Erythroblast (primary cell): ENCODE measurements at regions not wholly inside any gene's neighbourhood (a gene's known extent, or its start where the extent isn't known, plus 50 kb on each side); places are given as distances from the start of the nearest gene placed in this dataset.
"Not testable (repeated sequence)": the region's sequence is repeated elsewhere in the genome, so short reads cannot be mapped to it uniquely, and the experiment has no call there.

Experiments used
- DNase-seq, 2 experiments: peaks; one replicate each; lab custom pipeline; 2025; lab: John Stamatoyannopoulos, UW
- GATA1 ChIP-seq: IDR thresholded peaks from 2 replicates; pipeline ENCODE4 v1.6.1; 2011; ENCODE audit warnings: low read depth, mild to moderate bottlenecking, control low read depth, low read length, moderate library complexity
- POLR2A ChIP-seq: IDR thresholded peaks from 2 replicates; pipeline ENCODE4 v1.6.1; 2011; ENCODE audit warnings: mild to moderate bottlenecking, low read length

- no peak for TF ChIP-seq POLR2A
- TF ChIP-seq GATA1, result no peak
Observed at GRCh38 chr7:53087274-53087673, 51.8 kb downstream of the POM121L12 start.

GRCh38 chr7:53094191-53094590 lies 58.8 kb downstream of the POM121L12 start:
- TF ChIP-seq GATA1 (no peak), POLR2A (no peak)
- no peak for DNase-seq

More at GRCh38 chr7:53087274-53087673, 51.8 kb downstream of the POM121L12 start:
- DNase-seq, result no peak

GRCh38 chr7:53094827-53095226 lies 59.4 kb downstream of the POM121L12 start:
- DNase-seq, result no peak
- TF ChIP-seq POLR2A (no peak), GATA1 (no peak)

DNA sequence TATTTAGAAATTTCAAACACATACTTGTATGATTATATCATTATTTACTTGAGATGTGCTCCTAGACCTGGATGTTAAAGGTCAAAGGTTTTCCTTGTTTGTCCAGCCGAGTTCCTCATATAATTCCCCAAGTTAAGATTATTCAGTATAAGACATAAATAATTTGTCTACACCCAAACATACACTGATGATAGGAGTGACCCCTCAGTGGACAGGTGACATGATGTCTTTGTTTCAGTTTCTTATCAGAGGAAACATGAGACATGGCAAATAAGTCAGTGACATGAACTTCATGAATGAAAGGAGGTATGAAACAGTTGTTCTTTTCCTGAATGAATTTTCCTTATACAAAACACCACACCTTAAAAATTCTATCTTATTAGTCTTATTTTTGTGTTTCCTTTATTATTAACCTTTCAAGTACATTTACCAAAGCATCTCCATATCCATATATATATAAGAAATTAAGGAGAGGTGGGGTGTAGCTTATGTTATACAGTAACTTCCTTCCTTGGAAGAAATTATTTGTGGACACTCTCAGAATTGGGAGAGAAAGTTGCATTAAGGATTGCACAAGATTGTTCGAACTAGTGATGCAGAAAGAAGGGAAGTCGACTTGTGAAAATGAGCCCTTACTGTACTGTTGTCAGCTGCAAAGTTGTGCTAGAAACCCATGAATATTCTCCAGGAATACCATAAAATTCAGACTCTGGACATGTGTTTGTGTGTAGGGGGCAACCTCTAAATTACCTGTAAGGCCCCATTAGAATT lies 60.5 kb downstream of the POM121L12 start:
- TF ChIP-seq POLR2A (no peak), GATA1 (no peak)
- DNase-seq, result no peak

DNA sequence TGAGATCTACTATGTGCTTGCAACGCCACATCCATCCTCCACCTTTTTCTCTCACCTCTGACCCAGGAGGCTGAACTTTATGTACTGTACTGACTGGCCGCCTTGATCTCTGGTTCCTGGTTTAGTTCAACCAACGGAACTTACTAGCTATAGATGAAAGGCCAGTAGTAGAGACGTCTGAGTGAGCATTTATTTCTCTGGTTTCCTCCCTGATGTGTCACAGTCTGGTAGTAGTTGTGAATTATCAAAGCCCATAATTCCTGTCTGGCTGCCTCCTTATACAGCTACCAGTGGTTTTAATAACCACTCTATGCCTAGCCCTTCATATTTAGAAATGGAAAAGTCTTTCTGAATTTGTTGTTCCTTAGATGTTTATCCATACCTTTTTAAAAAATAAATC lies 64.7 kb downstream of the POM121L12 start:
- DNase-seq, result no peak
- TF ChIP-seq GATA1 (no peak), POLR2A (no peak)

- TF ChIP-seq GATA1 (no peak), POLR2A (no peak)
- DNase-seq, result no peak
Observed at GRCh38 chr7:53101026-53101425, 65.6 kb downstream of the POM121L12 start.

GRCh38 chr7:53110425-53110824 lies 75.0 kb downstream of the POM121L12 start:
- TF ChIP-seq GATA1 (no peak), POLR2A (no peak)
- DNase-seq, result no peak

- no peak for TF ChIP-seq POLR2A
- no peak for TF ChIP-seq GATA1
- DNase-seq, result no peak
Observed at GRCh38 chr7:53111031-53111430, 75.6 kb downstream of the POM121L12 start.

DNA sequence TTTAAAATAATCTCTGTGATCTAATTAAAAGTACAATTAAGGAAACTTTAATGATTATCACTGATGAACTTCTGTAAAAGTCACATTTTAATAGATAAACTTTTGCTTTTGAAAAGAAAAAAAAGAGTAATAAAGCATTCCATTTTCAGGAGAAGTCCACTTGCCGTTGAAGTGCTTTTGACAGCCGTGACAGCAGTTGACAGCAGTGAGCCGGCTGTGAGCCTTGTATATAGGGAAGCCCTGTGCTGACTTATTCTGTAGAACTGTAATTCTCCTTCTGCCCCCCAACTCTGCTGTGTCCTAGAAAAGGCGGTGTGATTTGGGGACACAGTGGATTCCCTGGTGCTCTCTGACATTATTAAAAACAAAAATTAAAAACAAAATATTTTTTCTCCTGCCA lies 78.0 kb downstream of the POM121L12 start:
- no peak for DNase-seq
- TF ChIP-seq GATA1 (no peak), POLR2A (no peak)

DNA sequence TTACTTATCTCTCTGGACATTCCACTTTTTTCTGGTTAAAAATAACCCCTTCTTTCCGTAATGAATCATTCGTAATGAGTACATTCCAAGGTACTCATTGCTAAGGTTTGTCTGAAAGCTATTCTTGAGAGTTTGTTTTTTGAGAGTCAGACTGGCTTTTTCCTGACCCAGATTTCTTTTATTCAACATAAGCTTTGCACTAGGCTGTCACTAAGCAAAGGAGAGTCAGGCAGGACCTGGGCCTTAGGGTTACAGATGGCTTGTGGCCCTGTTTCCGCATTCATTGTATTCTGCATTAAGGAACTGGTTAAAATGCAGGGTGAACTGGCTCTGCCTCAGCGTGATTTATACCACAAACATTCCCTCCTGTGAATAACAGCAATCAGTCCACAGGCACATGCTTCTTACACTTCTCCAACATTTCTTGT lies 84.1 kb downstream of the POM121L12 start:
- no peak for DNase-seq

GRCh38 chr7:53121374-53121773 lies 85.9 kb downstream of the POM121L12 start:
- no peak for DNase-seq
- TF ChIP-seq GATA1 (no peak), POLR2A (no peak)

More for the DNA sequence above, 84.1 kb downstream of the POM121L12 start:
- TF ChIP-seq POLR2A (no peak), GATA1 (no peak)

GRCh38 chr7:53131697-53132096 lies 96.3 kb downstream of the POM121L12 start:
- no peak for DNase-seq
- no peak for TF ChIP-seq POLR2A
- TF ChIP-seq GATA1, result no peak

DNA sequence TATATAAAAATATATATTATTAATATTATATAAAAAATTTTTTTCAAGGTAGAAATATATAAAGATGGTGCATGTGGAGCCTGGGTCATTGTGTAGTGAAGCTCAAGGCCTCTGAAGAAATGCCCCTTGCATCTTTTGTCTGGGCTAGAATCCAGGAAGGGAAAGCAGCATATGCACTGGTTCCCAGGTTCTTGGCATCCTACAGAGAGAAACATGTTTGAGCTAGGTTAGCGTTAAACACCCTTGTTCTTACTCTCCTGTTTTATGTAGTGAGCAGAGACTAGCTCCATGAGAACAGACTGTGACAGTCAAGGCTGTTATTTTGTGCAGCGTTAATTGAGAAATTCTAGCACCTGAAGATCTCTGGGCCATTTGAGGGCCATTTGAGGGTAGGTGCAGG lies 116.1 kb downstream of the POM121L12 start:
- TF ChIP-seq POLR2A, result no peak
- DNase-seq, result no peak

DNA sequence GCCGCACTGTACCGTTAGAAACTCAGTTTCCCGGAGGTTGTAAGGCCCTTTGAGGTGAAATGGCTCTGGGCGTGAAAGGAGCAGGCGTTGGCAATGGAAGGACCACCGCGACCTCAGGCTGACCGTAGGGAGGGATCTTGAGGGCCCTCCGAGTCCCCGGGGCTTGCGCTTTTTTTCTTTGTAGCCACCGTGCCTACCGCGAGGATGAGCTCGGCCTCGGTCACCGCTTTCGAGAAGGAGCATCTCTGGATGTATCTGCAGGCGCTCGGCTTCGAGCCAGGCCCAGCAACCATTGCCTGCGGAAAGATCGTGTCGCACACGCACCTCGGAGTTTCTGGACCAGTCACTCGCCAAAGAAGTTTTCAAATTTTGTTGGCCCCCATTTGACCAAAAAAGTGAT lies 151.8 kb downstream of the POM121L12 start:
- not testable (repeated sequence) for DNase-seq

GRCh38 chr7:53191191-53191695 lies 155.8 kb downstream of the POM121L12 start:
- DNase-seq, result no peak
- TF ChIP-seq GATA1, result no peak
- TF ChIP-seq POLR2A, result no peak
